SK-N-SH (cell line): ENCODE measurements at regions not wholly inside any gene's neighbourhood (a gene's known extent, or its start where the extent isn't known, plus 50 kb on each side); places are given as distances from the start of the nearest gene placed in this dataset.

Source experiments
- CTCF ChIA-PET: fragments of 300-600, 350-600 bp; formaldehyde crosslinking; extraction: SDS; loops from one replicate; lab custom pipeline; 2021; lab: Yijun Ruan, JAX
- POLR2A ChIA-PET: fragments of 350-600 bp; sonication (Branson Sonifier 250); formaldehyde crosslinking; extraction: SDS; loops from one replicate; lab custom pipeline; 2020; ENCODE audit warnings: antibody characterized with exemption, inconsistent platforms; lab: Yijun Ruan, JAX
- DNase-seq: peaks from one replicate; pipeline ENCODE4 v3.0.0; 2012
- H2AFZ ChIP-seq: fragments of 200-600 bp; sonication (generic); 2 replicates; pipeline ENCODE4 v1.8.1; 2016; ENCODE audit warnings: antibody characterized with exemption, mild to moderate bottlenecking, low read depth
- H3F3A ChIP-seq: fragments of 200-600 bp; sonication (generic); replicated peaks from 2 replicates; pipeline ENCODE3; 2016; ENCODE audit warnings: antibody characterized with exemption, mild to moderate bottlenecking; ENCODE audit not compliant: insufficient read depth
- H3K27ac ChIP-seq, 2 experiments: fragments of 200-500 bp in 1 of 2; fragments of 200-600 bp in 1 of 2; sonication (Bioruptor generic) in 1 of 2; sonication (generic), shearing (Covaris generic) in 1 of 2; 2 replicates each; pipeline versions ENCODE4 v1.5.1 to v1.6.1; 2014 to 2016; ENCODE audit warnings: low read depth in 2 of 2, inconsistent platforms in 1 of 2, low read length in 1 of 2, mild to moderate bottlenecking in 1 of 2, mixed read lengths in 1 of 2
- H3K27me3 ChIP-seq: fragments of 200-600 bp; sonication (generic), shearing (Covaris generic); 2 replicates; pipeline ENCODE4 v1.6.1; 2016; ENCODE audit warnings: mixed run types; ENCODE audit not compliant: insufficient read depth
- H3K36me3 ChIP-seq, 2 experiments: fragments of 200-500 bp in 1 of 2; fragments of 200-600 bp in 1 of 2; sonication (Bioruptor generic) in 1 of 2; sonication (generic) in 1 of 2; replicated peaks in 1 of 2; 2 replicates each; pipeline versions ENCODE3 to v1.5.1; 2014 to 2016; ENCODE audit warnings: low read length in 1 of 2, mild to moderate bottlenecking in 1 of 2; ENCODE audit not compliant: insufficient read depth in 2 of 2, control insufficient read depth in 1 of 2
- H3K4me1 ChIP-seq, 2 experiments: fragments of 200-500 bp in 1 of 2; fragments of 200-600 bp in 1 of 2; sonication (Bioruptor generic) in 1 of 2; sonication (generic), shearing (Covaris generic) in 1 of 2; 2 replicates each; pipeline versions ENCODE4 v1.5.1 to v1.6.1; 2014 to 2016; ENCODE audit warnings: low read depth in 1 of 2, low read length in 1 of 2, mixed run types in 1 of 2; ENCODE audit not compliant: insufficient read depth in 2 of 2, control insufficient read depth in 1 of 2
- H3K4me2 ChIP-seq: fragments of 200-600 bp; sonication (generic), shearing (Covaris generic); 2 replicates; pipeline ENCODE4 v1.6.1; 2017; ENCODE audit warnings: mixed run types
- H3K4me3 ChIP-seq, 2 experiments: fragments of 200-500 bp in 1 of 2; fragments of 200-600 bp in 1 of 2; sonication (Bioruptor generic) in 1 of 2; sonication (generic), shearing (Covaris generic) in 1 of 2; 2 replicates each; pipeline versions ENCODE4 v1.5.1 to v1.8.1; 2014 to 2016; ENCODE audit warnings: low read depth in 2 of 2, inconsistent platforms in 1 of 2, low read length in 1 of 2, mild to moderate bottlenecking in 1 of 2, mixed read lengths in 1 of 2, moderate library complexity in 1 of 2
- H3K79me2 ChIP-seq: fragments of 200-600 bp; sonication (generic); 2 replicates; pipeline ENCODE4 v1.8.1; 2017; ENCODE audit warnings: mild to moderate bottlenecking; ENCODE audit not compliant: insufficient read depth
- H3K9ac ChIP-seq: fragments of 200-600 bp; sonication (generic); 2 replicates; pipeline ENCODE4 v1.6.1; 2017; ENCODE audit warnings: mixed run types
- H3K9me2 ChIP-seq: fragments of 200-600 bp; sonication (generic); 2 replicates; pipeline ENCODE4 v1.6.1; 2017; ENCODE audit warnings: mixed run types
- H3K9me3 ChIP-seq: fragments of 200-600 bp; sonication (generic); 2 replicates; pipeline ENCODE4 v1.6.1; 2017; ENCODE audit warnings: mixed run types, mild to moderate bottlenecking, moderate library complexity
- H4K20me1 ChIP-seq: fragments of 200-600 bp; sonication (generic); 2 replicates; pipeline ENCODE4 v1.6.1; 2017; ENCODE audit warnings: mild to moderate bottlenecking, mixed run types; ENCODE audit not compliant: insufficient read depth
- CTCF ChIP-seq: fragments of 200-600 bp; sonication (generic); IDR thresholded peaks from 2 replicates; pipeline ENCODE4 v1.6.1; 2017; ENCODE audit warnings: antibody characterized with exemption, mild to moderate bottlenecking, moderate library complexity
- ELF1 ChIP-seq: IDR thresholded peaks from 2 replicates; pipeline ENCODE4 v1.4.0; 2012
- GABPA ChIP-seq: IDR thresholded peaks from 2 replicates; pipeline ENCODE4 v1.4.0; 2012; ENCODE audit warnings: low read depth, mild to moderate bottlenecking
- IRF3 ChIP-seq: fragments of 150-350 bp; IDR thresholded peaks from 2 replicates; pipeline ENCODE4 v1.6.1; 2016; ENCODE audit warnings: mild to moderate bottlenecking, low read depth, low read length
- REST ChIP-seq: IDR thresholded peaks from 2 replicates; pipeline ENCODE4 v1.6.1; 2012; ENCODE audit warnings: mild to moderate bottlenecking, low read depth, low read length, moderate library complexity
- RXRA ChIP-seq: IDR thresholded peaks from 2 replicates; pipeline ENCODE4 v1.4.0; 2012; ENCODE audit warnings: low read depth, mild to moderate bottlenecking, borderline replicate concordance
- TAF1 ChIP-seq: IDR thresholded peaks from 2 replicates; pipeline ENCODE4 v1.6.1; 2012; ENCODE audit warnings: low read depth, mild to moderate bottlenecking, low read length, moderate library complexity, borderline replicate concordance
- TCF12 ChIP-seq: IDR thresholded peaks from 2 replicates; pipeline ENCODE4 v1.4.0; 2012
- TEAD4 ChIP-seq: IDR thresholded peaks from 2 replicates; pipeline ENCODE4 v1.4.0; 2012; ENCODE audit warnings: mild to moderate bottlenecking, borderline replicate concordance; ENCODE audit not compliant: insufficient read depth
- USF2 ChIP-seq: fragments of 150-350 bp; IDR thresholded peaks from 2 replicates; pipeline ENCODE4 v1.6.1; 2017; ENCODE audit warnings: antibody characterized with exemption, low read length, low read depth, borderline replicate concordance
- WGBS: methylation state at CpG from one replicate; pipeline ENCODE4 v1.1.6; 2017; ENCODE audit warnings: low lambda C conversion rate; 5-methylcytosine and 5-hydroxymethylcytosine counted together

GRCh38 chr5:158152136-158152535 is 293.2 kb upstream of the CLINT1 start:
- H3K4me1 ChIP-seq = no peaks in the 10 kb centered on the region; a peak in 1 of 4 replicates
- ChIA-PET POLR2A (no interaction called here), CTCF (interaction anchor here (1.2 kb wide), 1 partner anchor 77 kb away, joined by 3 read pairs; no protein-coding TSS in a partner anchor)
- H3K4me3 ChIP-seq = no peak overlapping the region
- DNase-seq = no peak
- H2AFZ ChIP-seq = no peak overlapping the region
- TF ChIP-seq USF2 (no peak), CTCF (no peak), ELF1 (no peak), TEAD4 (no peak), REST (no peak), IRF3 (no peak), TCF12 (no peak), TAF1 (no peak), RXRA (no peak), GABPA (no peak)
- H3K9me2 ChIP-seq = no peaks in the 10 kb centered on the region
- H3K36me3 ChIP-seq = no peaks in the 10 kb centered on the region
- no peak overlapping the region for H3K4me2 ChIP-seq
- no peaks in the 10 kb centered on the region for H3K9me3 ChIP-seq
- no peaks in the 10 kb centered on the region for H4K20me1 ChIP-seq
- H3K27me3 ChIP-seq = no peaks in the 10 kb centered on the region
- no peaks in the 10 kb centered on the region for H3K79me2 ChIP-seq
- WGBS = 45% methylated on average over 3 of the region's 3 CpGs
- H3F3A ChIP-seq = no peaks in the 10 kb centered on the region
- H3K27ac ChIP-seq = no peak overlapping the region
- no peak overlapping the region for H3K9ac ChIP-seq
